HG02798 (cell line): ENCODE measurements at regions not wholly inside any gene's neighbourhood (a gene's known extent, or its start where the extent isn't known, plus 50 kb on each side); places are given as distances from the start of the nearest gene placed in this dataset.

Source experiments
- ATAC-seq: cut with Tn5 transposase; IDR thresholded peaks from one replicate; pipeline ENCODE4 v1.9.1; 2021; ENCODE audit warnings: mild to moderate bottlenecking; ENCODE audit not compliant: unreplicated experiment, poor library complexity

DNA sequence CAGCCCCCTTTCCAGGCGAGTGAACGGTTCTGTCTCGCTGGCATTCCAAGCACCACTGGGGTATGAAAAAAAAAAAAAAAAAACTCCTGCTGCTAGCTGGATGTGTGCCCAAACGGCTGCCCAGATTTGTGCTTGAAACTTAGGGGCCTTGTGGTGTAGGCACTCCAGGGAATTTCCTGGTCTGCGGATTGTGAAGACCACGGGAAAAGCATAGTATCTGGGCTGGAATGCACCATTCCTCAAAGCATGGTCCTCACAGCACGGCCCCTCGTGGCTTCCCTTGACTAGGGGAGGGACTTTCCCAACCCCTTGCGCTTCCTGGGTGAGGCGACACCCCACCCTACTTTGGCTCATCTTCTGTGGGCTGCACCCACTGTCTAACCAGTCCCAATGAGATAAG lies 516.8 kb upstream of the FAM241A start:
- no peak for ATAC-seq

DNA sequence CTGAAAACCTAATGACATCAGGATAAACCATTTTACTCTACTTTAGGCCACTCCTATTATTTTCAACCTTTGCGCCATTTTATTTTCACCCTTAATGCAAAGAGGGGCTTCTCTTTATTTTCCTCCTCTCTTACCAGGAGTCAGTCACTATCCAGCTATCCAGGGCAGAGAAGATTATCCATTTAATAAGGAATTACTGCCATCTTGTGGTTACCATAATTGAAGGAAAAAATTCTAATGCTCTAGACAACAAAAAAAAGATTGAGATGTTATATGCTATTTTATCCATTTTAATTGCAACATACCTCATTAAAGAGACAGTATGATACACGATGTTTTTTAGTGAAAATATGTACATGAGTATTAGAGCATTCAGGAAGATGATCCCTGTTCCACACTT lies 514.5 kb upstream of the FAM241A start:
- no peak for ATAC-seq

DNA sequence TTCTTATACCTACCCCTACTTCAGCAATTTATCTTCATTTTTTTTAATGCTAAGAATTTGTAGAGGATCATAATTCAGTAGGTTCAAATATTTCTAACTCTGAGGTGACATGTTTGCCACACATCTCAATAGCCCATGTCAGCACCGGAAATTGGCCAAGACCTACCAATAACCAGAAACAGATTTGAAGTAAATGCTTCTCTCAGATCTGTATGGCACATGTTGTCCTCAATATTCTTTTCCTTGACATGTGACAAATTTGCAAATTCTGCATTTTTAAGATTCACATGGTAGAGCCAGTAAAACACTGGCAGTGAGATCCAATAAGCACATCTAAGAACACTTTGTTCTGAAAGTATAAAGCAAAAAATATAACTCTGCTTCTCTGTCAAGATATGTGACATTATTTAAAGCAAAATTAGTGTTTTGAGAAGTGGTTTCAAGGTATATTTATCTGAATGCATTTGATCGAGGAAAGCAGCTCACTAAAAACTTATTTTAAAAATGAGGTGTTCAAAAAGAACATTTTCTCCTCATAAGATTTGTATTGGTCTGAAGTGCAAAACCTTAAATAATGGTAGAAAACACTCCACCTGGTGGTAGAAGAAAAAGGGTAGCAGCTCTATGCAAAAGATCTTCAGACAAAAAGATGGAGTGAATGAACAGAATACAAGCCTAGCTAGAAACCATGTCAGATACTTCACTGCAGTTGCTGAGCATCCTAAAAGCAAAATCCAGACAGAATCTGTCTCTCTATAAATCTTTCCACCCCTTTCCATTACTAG lies 513.8 kb upstream of the FAM241A start:
- peak; percentile 55 for ATAC-seq

DNA sequence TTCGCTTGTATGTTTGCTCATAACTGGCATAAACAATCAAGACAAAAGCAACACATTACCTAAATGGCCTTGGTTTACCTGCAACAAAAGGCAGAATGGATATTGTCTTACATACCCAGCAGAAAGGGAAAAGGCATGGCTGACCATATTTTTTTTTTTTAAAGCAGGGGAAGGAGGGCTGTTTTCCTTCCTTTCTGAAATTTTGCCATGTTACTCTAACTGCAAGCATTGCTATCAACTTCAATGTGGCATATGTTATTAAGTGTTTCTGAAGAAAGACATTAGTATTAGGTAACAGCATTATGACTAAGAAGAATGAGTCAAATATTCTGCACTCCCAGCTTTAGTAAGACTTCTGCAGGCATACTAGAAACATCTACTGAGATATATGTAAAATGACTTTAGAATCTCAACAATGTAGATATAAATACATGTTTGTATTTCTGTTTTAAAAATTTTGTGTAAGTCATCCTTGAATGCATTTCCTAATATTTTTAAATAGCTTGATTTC lies 512.6 kb upstream of the FAM241A start:
- ATAC-seq, result no peak

DNA sequence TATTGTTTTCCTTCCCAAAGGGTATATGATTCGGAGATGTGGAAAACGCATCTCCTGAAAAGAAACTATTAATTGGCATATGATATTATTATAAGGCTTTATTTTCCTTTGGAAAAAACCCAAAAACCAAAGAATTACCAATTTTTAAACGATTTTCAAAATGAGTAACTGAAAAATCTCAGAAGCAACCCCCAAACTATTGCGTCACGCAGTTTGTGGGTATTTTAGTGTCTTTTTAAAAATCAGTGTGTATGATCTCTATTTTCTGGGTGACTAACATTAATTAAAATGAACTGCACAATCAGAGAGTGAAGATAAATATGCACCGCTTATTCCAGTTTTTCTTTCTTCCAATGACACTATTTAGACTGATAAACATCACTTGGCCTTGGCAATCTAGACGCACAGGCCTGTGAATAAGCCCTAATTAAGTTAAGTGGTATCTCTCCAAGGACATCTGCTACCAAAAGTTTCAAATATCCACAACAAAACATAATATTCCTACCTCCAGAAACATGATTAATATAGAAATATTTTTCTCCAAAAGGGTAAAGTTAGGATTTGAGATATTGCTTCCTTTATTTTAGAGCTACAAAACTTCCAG lies 511.5 kb upstream of the FAM241A start:
- no peak for ATAC-seq

DNA sequence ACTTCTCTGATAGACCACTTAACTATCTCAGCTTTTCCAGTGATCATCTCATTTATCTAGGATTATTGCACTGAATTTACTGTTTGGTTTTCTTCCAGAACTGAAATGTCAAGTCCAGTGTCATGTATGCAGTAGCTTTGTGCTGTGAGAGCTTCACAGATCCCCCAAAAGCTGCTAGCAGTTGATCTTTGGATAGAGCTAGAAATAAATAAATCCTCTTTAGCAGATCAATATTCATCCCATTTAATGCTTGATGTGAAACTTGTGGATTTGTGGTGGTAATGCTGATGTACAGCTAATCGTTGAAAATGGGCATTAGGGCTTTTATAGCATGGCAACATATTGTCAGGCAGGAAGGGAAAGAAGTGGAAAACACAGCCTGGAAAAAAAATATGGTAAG lies 509.6 kb upstream of the FAM241A start:
- ATAC-seq, result no peak

DNA sequence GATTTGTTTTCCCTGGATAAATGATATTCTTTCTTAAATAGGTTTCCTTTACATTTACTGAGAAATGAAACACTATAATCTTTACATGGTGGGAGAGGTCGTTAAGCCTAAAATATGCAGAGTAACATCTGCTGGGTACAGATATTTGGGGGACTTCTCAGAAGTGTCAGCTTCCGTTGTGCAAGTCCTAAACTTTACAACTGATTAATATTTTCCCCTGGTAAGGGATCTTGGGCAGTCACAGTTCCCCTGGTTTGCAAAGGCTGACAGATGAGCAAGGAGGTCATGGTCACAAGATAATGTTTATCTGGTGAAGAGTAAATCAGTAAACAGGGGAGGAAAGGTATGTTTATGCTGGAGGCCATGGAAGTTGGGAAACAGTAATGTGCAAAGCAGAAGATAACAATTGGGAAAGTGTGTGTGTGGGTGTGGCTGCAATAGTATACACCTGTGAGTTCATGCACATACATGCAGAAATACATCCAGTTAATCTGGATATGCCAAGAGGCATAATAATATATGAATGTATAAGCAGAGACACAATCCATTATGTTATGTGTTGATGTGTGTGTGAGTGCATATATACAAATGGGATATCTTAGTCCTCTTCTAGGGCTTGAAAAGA lies 508.2 kb upstream of the FAM241A start:
- ATAC-seq, result no peak

DNA sequence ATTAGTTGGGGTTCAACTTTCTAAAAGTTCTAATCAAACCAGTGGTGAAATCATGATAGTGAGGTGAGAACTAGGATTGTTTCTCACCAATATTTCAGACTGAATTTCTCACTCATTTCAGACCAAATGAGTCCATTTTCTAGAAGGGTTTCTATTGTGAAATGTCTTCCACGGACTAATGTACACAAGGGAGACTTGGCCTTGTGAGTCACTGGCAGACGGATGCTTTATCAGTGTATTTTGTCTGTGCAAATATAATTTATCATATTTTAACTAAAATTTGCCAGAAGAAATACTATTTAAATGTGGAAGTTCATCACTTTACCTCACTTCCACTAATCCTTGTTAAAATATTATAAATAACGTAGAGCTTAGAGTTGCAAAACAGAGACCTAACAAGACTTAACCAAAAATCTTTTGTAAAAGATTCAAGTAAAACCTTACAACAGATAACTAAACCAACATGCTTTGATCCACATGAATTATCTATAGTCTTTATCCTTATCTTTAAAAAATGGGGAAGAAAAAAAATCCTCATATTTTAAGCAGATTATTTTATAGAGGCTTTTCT lies 506.0 kb upstream of the FAM241A start:
- ATAC-seq, result no peak

DNA sequence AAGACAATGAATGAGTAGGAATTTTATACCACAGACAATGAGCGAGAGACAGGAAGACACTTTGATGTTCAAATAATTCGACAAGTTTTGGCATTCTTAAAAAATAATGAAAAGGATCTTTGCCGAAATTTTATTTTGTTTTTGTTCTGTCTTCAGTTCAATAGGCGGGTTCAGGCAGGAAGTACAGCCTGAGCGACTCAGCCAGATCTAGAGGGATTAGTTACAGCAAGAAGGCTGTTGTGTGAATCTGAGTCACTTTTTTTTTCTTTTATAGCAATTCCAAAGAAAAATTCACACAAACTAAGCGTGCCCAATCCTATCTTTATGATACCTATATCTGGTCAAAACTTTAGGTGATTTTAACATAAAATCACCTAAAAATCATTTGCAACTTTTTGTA lies 505.4 kb upstream of the FAM241A start:
- ATAC-seq, result no peak

DNA sequence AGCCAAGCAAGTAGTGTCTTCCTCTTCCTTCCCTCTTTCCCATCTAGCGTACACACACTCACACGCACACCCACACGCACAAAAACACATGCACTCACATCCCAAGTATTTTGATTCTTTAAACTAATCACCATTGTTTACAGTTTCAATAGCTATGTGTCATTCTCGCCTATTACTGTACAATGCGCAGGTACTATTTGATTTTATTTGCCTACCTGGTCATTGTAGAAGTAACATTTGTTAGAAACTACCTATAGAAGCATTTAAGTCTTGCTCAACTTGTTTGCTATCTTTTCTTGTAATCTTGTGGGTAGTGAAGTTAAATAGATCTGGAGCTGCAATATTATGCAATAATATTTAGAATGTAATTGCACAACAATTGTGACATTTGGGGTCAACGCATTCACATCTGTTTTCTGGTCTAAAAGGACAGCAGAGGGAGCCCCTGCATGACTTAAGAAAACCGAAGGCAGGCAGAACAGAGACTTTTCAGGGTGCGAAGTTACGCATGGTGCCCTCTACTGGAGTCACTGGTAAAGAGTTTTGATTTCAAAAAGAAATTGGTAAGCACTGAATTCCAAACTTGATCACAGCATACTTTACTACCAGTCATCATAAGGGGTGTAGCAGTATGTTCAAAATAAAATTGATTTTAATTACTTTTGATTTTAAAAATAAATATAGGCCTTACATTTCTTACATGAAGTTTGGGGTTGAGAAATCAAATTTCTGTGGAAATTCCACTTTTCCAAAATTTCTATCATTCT lies 503.3 kb upstream of the FAM241A start:
- peak; percentile 97 for ATAC-seq

DNA sequence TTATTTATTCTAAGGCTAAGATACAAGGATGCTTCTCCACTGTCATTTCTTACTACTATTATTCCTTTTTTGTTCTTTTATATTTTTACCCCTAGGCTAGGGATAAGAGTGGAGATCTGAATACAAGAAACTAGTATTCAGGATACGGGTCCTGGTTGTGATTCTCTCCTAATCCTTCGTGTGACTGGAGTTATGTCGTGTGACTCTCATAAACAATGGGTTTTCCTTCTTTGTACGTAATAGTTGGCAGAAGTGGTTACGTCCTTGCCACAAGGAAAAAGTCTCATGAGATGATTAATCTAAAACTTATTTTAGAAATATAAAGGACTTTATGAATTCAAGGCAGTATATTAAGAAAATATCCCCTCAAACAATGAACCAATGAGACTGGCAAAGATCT lies 497.2 kb upstream of the FAM241A start:
- no peak for ATAC-seq

DNA sequence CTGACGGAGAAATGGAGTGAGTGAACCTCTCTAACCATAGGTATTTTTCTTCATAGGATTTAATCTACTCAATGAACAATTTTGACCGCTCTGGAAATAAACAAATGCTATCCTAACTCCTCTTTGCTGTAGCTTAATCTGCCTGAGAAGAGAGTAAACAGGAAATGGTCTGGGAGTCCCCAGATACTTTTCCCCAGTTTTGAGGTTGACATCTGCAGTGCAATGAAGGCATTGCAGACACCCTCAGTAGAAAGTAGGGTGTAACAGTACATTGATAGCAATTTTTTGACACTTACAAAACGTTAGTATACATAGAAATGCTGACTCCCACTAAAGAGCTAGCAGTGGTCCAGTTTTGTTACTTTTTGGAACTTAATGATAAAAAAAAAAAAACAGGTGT lies 495.9 kb upstream of the FAM241A start:
- ATAC-seq, result peak; percentile 72

DNA sequence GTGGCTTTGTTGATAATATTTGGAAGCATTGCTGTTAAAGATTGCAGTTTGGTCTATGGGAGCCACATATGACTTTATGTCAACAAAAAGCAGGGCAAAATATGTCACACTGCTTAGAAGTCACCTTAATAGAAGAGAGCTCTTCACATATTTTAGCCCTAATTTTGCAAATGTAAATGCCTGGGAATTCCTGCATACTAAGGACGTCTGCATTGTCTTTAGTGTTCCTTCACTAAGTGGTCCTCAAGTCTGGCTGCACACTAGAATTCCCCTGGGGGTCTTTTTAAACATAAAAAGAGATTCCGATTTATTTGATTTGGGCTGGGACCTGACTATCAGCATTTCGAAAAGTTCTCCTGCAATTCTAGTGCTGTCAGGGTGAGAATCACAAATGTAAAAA lies 495.1 kb upstream of the FAM241A start:
- no peak for ATAC-seq

DNA sequence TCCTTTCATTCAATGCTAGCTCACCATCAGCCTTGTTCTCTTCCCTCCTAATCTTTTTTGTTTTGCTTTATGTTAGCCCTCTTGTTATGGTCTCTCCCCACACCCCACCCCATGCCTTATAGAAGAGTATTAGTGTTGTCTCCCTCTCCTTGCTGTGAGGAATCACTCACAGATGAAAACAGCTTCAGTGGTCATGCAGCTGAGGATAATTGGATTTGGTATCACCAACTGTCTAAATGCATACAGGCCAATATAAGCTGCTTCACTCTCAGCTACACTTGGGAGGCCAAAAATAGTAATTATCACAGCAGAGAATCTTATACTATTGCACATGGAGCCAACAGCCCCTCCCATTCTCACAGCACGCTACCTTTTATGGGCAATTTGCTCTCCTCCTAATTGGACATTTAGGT lies 494.6 kb upstream of the FAM241A start:
- no peak for ATAC-seq

DNA sequence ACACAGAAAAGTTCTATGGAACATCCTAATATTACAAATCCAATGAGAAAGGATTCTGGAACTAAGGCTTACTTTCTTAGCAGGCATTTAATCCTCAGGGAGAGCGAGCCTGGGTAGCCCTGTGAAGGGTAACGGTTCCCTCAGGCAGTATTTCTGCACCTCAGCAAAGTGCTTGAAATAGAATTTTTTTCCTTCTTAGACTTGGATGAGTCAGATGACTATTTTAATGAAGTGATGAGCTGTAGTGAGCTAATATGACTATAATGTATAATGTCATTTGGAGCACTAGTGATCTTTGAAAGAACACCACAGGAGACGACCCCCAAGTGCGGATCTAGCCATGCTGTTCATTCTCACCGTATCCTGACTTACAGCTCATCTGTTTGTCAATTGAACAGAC lies 493.0 kb upstream of the FAM241A start:
- no peak for ATAC-seq

DNA sequence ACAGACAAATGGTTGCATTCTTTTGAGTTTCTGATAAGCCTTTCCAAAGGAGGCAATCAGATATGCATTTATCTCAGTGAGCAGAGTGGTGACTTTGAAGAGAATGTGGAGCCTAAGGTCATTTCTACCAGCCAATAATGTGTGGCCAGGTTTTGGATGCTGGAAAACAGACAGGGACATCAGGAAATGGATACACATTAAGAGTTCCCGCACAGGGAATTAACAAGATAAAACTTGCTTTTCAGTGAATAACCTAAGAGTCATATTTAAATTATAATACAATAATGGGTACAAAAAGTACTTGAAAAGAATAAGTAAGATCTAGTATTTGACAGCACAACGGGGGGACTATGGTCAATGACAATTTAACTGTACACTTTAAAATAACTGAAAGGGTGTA lies 492.3 kb upstream of the FAM241A start:
- no peak for ATAC-seq

DNA sequence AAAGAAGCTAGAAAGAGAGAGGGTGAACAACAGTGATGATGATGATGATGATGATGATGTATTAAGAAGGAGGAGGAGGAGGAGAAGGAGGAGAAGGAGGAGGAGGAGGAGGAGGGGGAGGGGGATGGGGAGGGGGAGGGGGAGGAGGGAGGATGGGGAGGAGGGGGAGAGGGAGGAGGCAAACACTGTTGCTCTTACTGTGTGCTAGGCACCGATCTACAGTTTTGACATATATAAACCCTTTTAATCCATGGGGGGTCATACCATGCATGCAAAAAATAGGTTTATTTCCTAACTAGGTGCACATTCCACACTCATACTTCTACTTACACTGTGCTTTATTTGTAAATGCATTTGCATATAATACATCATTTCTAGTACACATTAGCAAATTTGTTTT lies 482.8 kb upstream of the FAM241A start:
- no peak for ATAC-seq

DNA sequence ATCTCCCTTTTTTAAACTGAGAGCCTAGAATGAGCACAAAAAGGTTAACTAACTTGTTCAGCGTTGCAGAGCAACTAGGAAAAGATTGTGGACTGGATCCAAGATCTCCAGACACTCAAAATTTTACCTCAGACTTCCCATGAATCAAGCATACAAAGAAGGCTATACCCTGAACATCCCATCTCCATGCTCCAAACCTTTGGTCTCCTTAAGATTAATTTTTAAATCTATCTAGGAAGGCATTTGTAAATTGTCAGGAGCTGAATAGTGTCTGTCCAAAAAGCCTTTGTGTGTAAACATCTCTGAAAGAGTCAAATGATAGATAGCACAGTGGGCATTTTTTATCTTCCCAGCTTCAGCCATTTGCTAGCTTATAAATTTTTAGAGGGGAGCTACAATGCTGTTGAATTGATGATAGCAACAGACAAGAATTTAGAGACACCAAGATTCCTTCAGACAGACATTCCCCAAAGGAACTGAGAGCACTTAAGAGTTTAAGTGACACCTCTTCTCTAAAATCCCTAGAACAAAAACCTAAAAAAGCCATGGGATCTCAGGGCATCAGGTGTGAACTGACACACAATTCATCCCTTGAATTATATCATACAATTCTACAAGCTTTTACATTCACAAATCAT lies 480.8 kb upstream of the FAM241A start:
- ATAC-seq, result no peak

DNA sequence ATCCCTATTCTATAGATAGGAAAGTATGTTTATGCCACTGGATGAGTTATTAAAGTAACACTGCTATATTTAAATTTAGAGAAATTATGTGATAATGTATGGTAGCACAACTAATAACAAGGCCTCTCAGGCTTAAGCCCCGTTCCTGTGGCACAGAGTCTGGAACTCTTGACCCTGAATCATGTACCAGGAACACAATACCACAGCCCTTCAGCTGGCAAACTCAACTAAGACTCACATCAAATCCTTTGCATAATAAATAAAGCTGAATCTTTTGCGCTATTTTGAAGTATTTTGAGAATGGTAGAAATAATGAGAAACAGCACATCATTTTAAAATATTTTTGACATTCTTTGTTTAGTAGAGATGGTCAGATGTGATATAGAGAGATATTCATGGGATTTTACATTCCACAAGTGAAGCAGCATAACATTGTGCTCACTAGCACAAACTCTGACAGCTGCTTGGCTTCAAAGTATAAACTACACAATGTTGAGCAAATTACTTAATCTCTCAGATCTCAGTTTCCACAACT lies 478.4 kb upstream of the FAM241A start:
- ATAC-seq, result no peak

DNA sequence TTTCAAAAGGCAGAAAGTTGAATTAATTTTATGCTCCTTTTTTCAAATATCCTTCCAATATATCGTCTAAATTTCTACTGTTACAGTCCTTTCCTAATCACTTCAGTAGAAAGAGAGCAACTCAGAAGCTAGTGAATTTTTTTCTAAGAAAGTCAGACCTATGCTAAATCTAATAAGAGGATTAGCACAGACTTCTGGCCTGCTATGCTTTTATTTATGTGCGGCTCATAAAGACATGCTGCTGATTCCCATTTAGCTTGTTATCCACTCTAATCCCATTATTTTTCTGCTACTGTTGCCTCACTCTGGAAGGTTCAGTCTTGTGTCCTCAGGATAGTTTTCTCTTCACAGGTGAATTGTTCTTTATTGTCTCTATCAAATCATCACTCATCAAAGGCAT lies 473.5 kb upstream of the FAM241A start:
- ATAC-seq, result no peak
